CD4-positive, alpha-beta T cell (primary cell): ENCODE measurements at regions not wholly inside any gene's neighbourhood (a gene's known extent, or its start where the extent isn't known, plus 50 kb on each side); places are given as distances from the start of the nearest gene placed in this dataset.

Experiments used
- ATAC-seq: fragments of 200-7000 bp; cut with Tn5 transposase; one replicate; pipeline ENCODE4 v1.10.0; 2022; ENCODE audit warnings: mild to moderate bottlenecking; ENCODE audit not compliant: poor library complexity
- CTCF ChIA-PET: fragments of 350-600 bp; sonication (Branson Sonifier 250); formaldehyde crosslinking; loops from one replicate; lab custom pipeline; 2021; ENCODE audit warnings: antibody characterized with exemption, inconsistent platforms; lab: Charles Lee
- POLR2A ChIA-PET: fragments of 350-600 bp; sonication (Branson Sonifier 250); formaldehyde crosslinking; loops from one replicate; lab custom pipeline; 2021; ENCODE audit warnings: antibody characterized with exemption, inconsistent platforms; lab: Charles Lee
- DNase-seq, 14 experiments: peaks; one replicate each; pipeline ENCODE4 v3.0.0-alpha.2; 2013 to 2020; ENCODE audit warnings: mixed read lengths in 2 of 14
- H3K27ac ChIP-seq, 2 donors: one replicate each; pipeline versions ENCODE4 v1.5.1 to v1.7.0; 2013; ENCODE audit warnings: low read length in 2 of 2, low read depth in 1 of 2, mild to moderate bottlenecking in 1 of 2
- H3K27me3 ChIP-seq, 2 experiments: 1 replicate in 1 of 2; 2 replicates in 1 of 2; pipeline versions ENCODE4 v1.6.1 to v1.7.0; 2013; ENCODE audit warnings: low read length in 2 of 2, control low read depth in 1 of 2, mild to moderate bottlenecking in 1 of 2, moderate library complexity in 1 of 2; ENCODE audit not compliant: insufficient read depth in 2 of 2, control insufficient read depth in 1 of 2
- H3K36me3 ChIP-seq: one replicate; pipeline ENCODE4 v1.6.1; 2013; ENCODE audit warnings: low read length, control low read depth; ENCODE audit not compliant: insufficient read depth
- H3K4me1 ChIP-seq: one replicate; pipeline ENCODE4 v1.6.1; 2013; ENCODE audit warnings: low read length, control low read depth; ENCODE audit not compliant: insufficient read depth
- H3K4me3 ChIP-seq: one replicate; pipeline ENCODE4 v1.5.1; 2013; ENCODE audit warnings: mild to moderate bottlenecking, low read length, moderate library complexity
- H3K9me3 ChIP-seq, 2 experiments: 1 replicate in 1 of 2; 2 replicates in 1 of 2; pipeline versions ENCODE4 v1.6.1 to v1.7.0; 2013; ENCODE audit warnings: low read length in 2 of 2, mild to moderate bottlenecking in 2 of 2, control low read depth in 1 of 2, moderate library complexity in 1 of 2; ENCODE audit not compliant: control insufficient read depth in 1 of 2, insufficient read depth in 1 of 2
- H3K27ac Mint-ChIP-seq: one replicate; pipeline ENCODE4 v1.8.0; 2020; ENCODE audit warnings: mixed read lengths
- H3K27me3 Mint-ChIP-seq: one replicate; pipeline ENCODE4 v1.8.0; 2021; ENCODE audit warnings: mixed read lengths
- H3K36me3 Mint-ChIP-seq: one replicate; pipeline ENCODE4 v1.8.0; 2021; ENCODE audit warnings: low read depth, mixed read lengths
- H3K4me1 Mint-ChIP-seq: one replicate; pipeline ENCODE4 v1.8.0; 2021; ENCODE audit warnings: low read depth, mixed read lengths
- H3K4me3 Mint-ChIP-seq: one replicate; pipeline ENCODE4 v1.8.0; 2020; ENCODE audit warnings: mild to moderate bottlenecking, mixed read lengths
- H3K9me3 Mint-ChIP-seq: one replicate; pipeline ENCODE4 v1.8.0; 2020; ENCODE audit warnings: mixed read lengths
- CTCF ChIP-seq: fragments of 200-600 bp; IDR thresholded peaks from one replicate; pipeline ENCODE4 v1.8.0; 2022; ENCODE audit warnings: antibody characterized with exemption, mild to moderate bottlenecking
- intact Hi-C, 2 experiments: fragments of 100-400 bp; cut with DNase I in 1 of 2; cut with micrococcal nuclease in 1 of 2; formaldehyde crosslinking; loops; one replicate each; pipeline versions ENCODE4 v1.15.1 to v1.9.0; 2023 to 2025; cut with DNase I, micrococcal nuclease

- TF ChIP-seq CTCF = no peak
- ATAC-seq (no peak), DNase-seq (peak in 1 of 14 experiments; percentile 17)
- intact Hi-C loops = no loop called here
- ChIA-PET CTCF (no interaction called here), POLR2A (no interaction called here)
- no peaks in the 10 kb centered on the region for H3K4me1 ChIP-seq
- H3K36me3 ChIP-seq = no peaks in the 10 kb centered on the region
- H3K4me3 ChIP-seq = no peak overlapping the region
- Mint-ChIP-seq H3K36me3 (no peaks in the 10 kb centered on the region), H3K9me3 (no peaks in the 10 kb centered on the region), H3K4me3 (no peak overlapping the region), H3K27me3 (no peaks in the 10 kb centered on the region), H3K27ac (no peak overlapping the region), H3K4me1 (no peaks in the 10 kb centered on the region)
- H3K27me3 ChIP-seq = no peaks in the 10 kb centered on the region
- H3K9me3 ChIP-seq = no peaks in the 10 kb centered on the region
- H3K27ac ChIP-seq = no peak overlapping the region
Measured at GRCh38 chr2:7242189-7242867, 325.1 kb downstream of the RNF144A start.

DNA sequence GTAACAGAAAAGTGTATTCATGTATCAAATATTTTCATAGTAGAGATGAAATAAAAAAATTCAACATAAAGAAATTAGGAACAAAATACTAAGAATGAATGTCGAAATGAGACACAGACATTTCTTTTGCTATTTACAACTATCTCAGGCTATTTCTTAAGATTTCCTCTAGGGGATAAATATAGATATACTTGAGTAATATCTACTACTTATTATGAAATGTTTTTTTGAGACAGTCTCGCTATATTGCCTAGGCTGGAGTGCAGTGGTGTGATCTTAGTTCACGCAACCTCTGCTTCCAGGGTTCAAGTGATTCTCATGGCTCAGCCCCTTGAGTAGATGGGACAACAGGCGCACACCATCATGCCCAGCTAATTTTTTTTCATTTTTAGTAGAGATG lies 326.1 kb downstream of the RNF144A start:
- Histone ChIP-seq H3K4me3 (no peak overlapping the region), H3K27ac (no peak overlapping the region), H3K27me3 (no peaks in the 10 kb centered on the region), H3K4me1 (no peaks in the 10 kb centered on the region), H3K36me3 (no peaks in the 10 kb centered on the region), H3K9me3 (no peaks in the 10 kb centered on the region)
- Mint-ChIP-seq H3K9me3 (no peaks in the 10 kb centered on the region), H3K36me3 (no peaks in the 10 kb centered on the region), H3K4me3 (no peak overlapping the region), H3K4me1 (no peaks in the 10 kb centered on the region), H3K27me3 (no peaks in the 10 kb centered on the region), H3K27ac (no peak overlapping the region)
- TF ChIP-seq CTCF = no peak
- DNase-seq = no peak
- ChIA-PET CTCF (no interaction called here), POLR2A (no interaction called here)
- ATAC-seq = no peak
- intact Hi-C loops = no loop called here

- Mint-ChIP-seq H3K4me3 (no peak overlapping the region), H3K9me3 (no peaks in the 10 kb centered on the region), H3K36me3 (no peaks in the 10 kb centered on the region), H3K27ac (no peak overlapping the region), H3K27me3 (no peaks in the 10 kb centered on the region), H3K4me1 (no peaks in the 10 kb centered on the region)
- POLR2A ChIA-PET = no interaction called here
- no peak overlapping the region for H3K4me3 ChIP-seq
- H3K9me3 ChIP-seq = no peaks in the 10 kb centered on the region
- no peaks in the 10 kb centered on the region for H3K36me3 ChIP-seq
- H3K27me3 ChIP-seq = no peaks in the 10 kb centered on the region
- intact Hi-C loops = no loop called here
- no peak overlapping the region for H3K27ac ChIP-seq
- CTCF ChIA-PET = no interaction called here
- TF ChIP-seq CTCF = no peak
- H3K4me1 ChIP-seq = no peaks in the 10 kb centered on the region
- DNase-seq (no peak), ATAC-seq (no peak)
Measured at GRCh38 chr2:7256377-7256776, 339.2 kb downstream of the RNF144A start.
